ENCODE measurements at regions not wholly inside any gene's neighbourhood (a gene's known extent, or its start where the extent isn't known, plus 50 kb on each side); places are given as distances from the start of the nearest gene placed in this dataset.
"Not testable (repeated sequence)": the region's sequence is repeated elsewhere in the genome, so short reads cannot be mapped to it uniquely, and the experiment has no call there.

- peak; percentile 50 for TF ChIP-seq CTCF (IDR thresholded peaks at IDR 0.05)
- TF ChIP-seq ZFX (IDR thresholded peaks at IDR 0.05; ENCODE audit: borderline replicate concordance): not testable (repeated sequence)
Measured at GRCh38 chr2:89938756-89939155, 1247.3 kb downstream of the RPIA start.
